ENCODE measurements at regions not wholly inside any gene's neighbourhood (a gene's known extent, or its start where the extent isn't known, plus 50 kb on each side); places are given as distances from the start of the nearest gene placed in this dataset.

GRCh38 chr2:211237586-211238275, 681.3 kb downstream of the CPS1 start:
- H4K20me1 ChIP-seq (ENCODE audit: insufficient read depth) = no peaks in the 10 kb centered on the region
- ATAC-seq (no peak), DNase-seq (ENCODE audit: low read depth, low spot score) (no peak)
- H3K36me3 ChIP-seq (ENCODE audit: control insufficient read depth in 1 of 2, insufficient read depth in 2 of 2, low read length in 2 of 2) = no peaks in the 10 kb centered on the region
- H3K79me2 ChIP-seq (ENCODE audit: insufficient read depth, low read length) = no peaks in the 10 kb centered on the region
- ChIA-PET CTCF (no interaction called here), POLR2A (no interaction called here), RAD21 (ENCODE audit: low non-redundant PET in 1 of 2, low total read pairs in 2 of 2, uncharacterized antibody in 2 of 2, unreplicated experiment in 2 of 2) (no interaction called here)
- H3K9ac ChIP-seq (ENCODE audit: low read length) = no peak overlapping the region
- intact Hi-C loops (cut with micrococcal nuclease) = no loop called here
- BruUV-seq (replicated peaks) = no TSS peak
- no peak overlapping the region for H3K27ac ChIP-seq (ENCODE audit: low read depth, low read length)
- H3K4me2 ChIP-seq (ENCODE audit: low read length) = no peak overlapping the region
- TF ChIP-seq ELF1 (IDR thresholded peaks at IDR 0.05; ENCODE audit: borderline replicate concordance, low read depth) (no peak), CTCF (IDR thresholded peaks at IDR 0.05 in 2 of 3, conservative IDR thresholded peaks at IDR 0.05 in 1 of 3; ENCODE audit: borderline replicate concordance in 1 of 3, insufficient read depth in 1 of 3, low read depth in 2 of 3, low read length in 2 of 3) (no peak), SP1 (IDR thresholded peaks at IDR 0.05; ENCODE audit: low read depth) (no peak), ZNF274 (IDR thresholded peaks at IDR 0.05; ENCODE audit: low read depth, low read length) (no peak), REST (IDR thresholded peaks at IDR 0.05; ENCODE audit: low read depth) (no peak), CEBPB (IDR thresholded peaks at IDR 0.05; ENCODE audit: low read depth) (no peak), JUND (IDR thresholded peaks at IDR 0.05) (no peak), TCF7L2 (IDR thresholded peaks at IDR 0.05; ENCODE audit: borderline replicate concordance, extremely low read depth, insufficient read depth, insufficient read length) (no peak), POLR2AphosphoS5 (IDR thresholded peaks at IDR 0.05; ENCODE audit: low read depth, low read length) (no peak), POLR2A (IDR thresholded peaks at IDR 0.05; ENCODE audit: borderline replicate concordance, extremely low read depth, insufficient read depth, insufficient read length) (no peak), EGR1 (IDR thresholded peaks at IDR 0.05; ENCODE audit: low read depth) (no peak), ZBTB33 (IDR thresholded peaks at IDR 0.05; ENCODE audit: extremely low read depth, insufficient replicate concordance, low read length) (no peak), RAD21 (IDR thresholded peaks at IDR 0.05; ENCODE audit: low read depth) (no peak), SIN3A (IDR thresholded peaks at IDR 0.05; ENCODE audit: low read depth) (no peak)
- H3K4me1 ChIP-seq (ENCODE audit: control insufficient read depth in 1 of 2, insufficient read depth in 2 of 2, low read length in 2 of 2) = no peaks in the 10 kb centered on the region
- no peaks in the 10 kb centered on the region for H3K9me2 ChIP-seq (ENCODE audit: insufficient read depth)
- no peaks in the 10 kb centered on the region for H3K27me3 ChIP-seq (ENCODE audit: insufficient read depth, low read length)
- no peak overlapping the region for H3K4me3 ChIP-seq (replicated peaks in 1 of 2; ENCODE audit: low read depth in 1 of 2, low read length in 2 of 2)
- no peaks in the 10 kb centered on the region for H3K9me3 ChIP-seq (ENCODE audit: control insufficient read depth in 1 of 2, insufficient read depth in 1 of 2, low read depth in 1 of 2, low read length in 2 of 2)
- no peak overlapping the region for H2AFZ ChIP-seq (ENCODE audit: low read depth, low read length, poor library complexity, severe bottlenecking)

All from HCT116 (cell line).